Mammary epithelial cell (primary cell): ENCODE measurements at regions not wholly inside any gene's neighbourhood (a gene's known extent, or its start where the extent isn't known, plus 50 kb on each side); places are given as distances from the start of the nearest gene placed in this dataset.

Source experiments
- EZH2 ChIP-seq: IDR thresholded peaks from 2 replicates; pipeline ENCODE4 v1.6.1; 2012; ENCODE audit warnings: low read length, inconsistent platforms, borderline replicate concordance
- TF ChIP-seq, protein P1 (sequence below), 2 donors: IDR thresholded peaks in 1 of 2; conservative IDR thresholded peaks in 1 of 2; 2 replicates each; pipeline ENCODE4 v1.5.1; 2011 to 2012; ENCODE audit warnings: inconsistent platforms in 2 of 2, low read length in 2 of 2, mild to moderate bottlenecking in 2 of 2, control low read depth in 1 of 2, low read depth in 1 of 2; ENCODE audit not compliant: insufficient read depth in 1 of 2; ENCODE audit errors: extremely low read depth in 1 of 2

DNA sequence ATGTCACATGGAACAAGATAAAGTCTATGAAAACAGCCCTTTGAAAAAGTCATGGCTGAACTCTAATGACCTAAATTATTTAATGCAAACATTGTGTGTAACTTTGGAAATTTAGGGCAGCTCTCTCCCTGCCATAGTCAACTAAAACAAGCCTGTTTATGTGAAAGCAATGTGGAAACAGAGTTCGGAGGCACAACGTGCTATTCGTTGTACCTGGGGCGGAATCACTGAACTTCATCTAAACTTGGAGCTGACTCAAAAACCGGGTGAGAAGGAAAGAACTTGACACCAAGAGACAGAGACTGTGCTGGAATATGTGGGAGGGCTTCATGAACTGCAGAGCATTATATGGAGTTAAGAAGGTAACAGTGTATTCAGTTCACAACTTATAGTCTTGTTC lies 764.9 kb upstream of the GOLIM4 start:
- TF ChIP-seq, protein P1, sequence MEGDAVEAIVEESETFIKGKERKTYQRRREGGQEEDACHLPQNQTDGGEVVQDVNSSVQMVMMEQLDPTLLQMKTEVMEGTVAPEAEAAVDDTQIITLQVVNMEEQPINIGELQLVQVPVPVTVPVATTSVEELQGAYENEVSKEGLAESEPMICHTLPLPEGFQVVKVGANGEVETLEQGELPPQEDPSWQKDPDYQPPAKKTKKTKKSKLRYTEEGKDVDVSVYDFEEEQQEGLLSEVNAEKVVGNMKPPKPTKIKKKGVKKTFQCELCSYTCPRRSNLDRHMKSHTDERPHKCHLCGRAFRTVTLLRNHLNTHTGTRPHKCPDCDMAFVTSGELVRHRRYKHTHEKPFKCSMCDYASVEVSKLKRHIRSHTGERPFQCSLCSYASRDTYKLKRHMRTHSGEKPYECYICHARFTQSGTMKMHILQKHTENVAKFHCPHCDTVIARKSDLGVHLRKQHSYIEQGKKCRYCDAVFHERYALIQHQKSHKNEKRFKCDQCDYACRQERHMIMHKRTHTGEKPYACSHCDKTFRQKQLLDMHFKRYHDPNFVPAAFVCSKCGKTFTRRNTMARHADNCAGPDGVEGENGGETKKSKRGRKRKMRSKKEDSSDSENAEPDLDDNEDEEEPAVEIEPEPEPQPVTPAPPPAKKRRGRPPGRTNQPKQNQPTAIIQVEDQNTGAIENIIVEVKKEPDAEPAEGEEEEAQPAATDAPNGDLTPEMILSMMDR (conservative IDR thresholded peaks at IDR 0.05 in 1 of 2, IDR thresholded peaks at IDR 0.05 in 1 of 2; ENCODE audit: extremely low read depth in 1 of 2, insufficient read depth in 1 of 2, low read depth in 1 of 2, low read length in 2 of 2), result no peak
- no peak for TF ChIP-seq EZH2
